AG09319 (cell line): ENCODE measurements at regions not wholly inside any gene's neighbourhood (a gene's known extent, or its start where the extent isn't known, plus 50 kb on each side); places are given as distances from the start of the nearest gene placed in this dataset.

Experiments
- DNase-seq: peaks from one replicate; pipeline ENCODE4 v3.0.0-alpha.2; 2010; ENCODE audit warnings: low read depth; ENCODE audit errors: extremely low read depth
- CTCF ChIP-seq: IDR thresholded peaks from 2 replicates; pipeline ENCODE4 v1.5.1; 2011; ENCODE audit warnings: low read depth, mild to moderate bottlenecking, inconsistent platforms, low read length, moderate library complexity

- no peak for DNase-seq
- TF ChIP-seq CTCF, result no peak
These were observed 127.6 kb downstream of the UTP18 start for GRCh38 chr17:51387986-51388385.

- no peak for TF ChIP-seq CTCF
- no peak for DNase-seq
These were observed 129.5 kb downstream of the UTP18 start for GRCh38 chr17:51389875-51390274.

- no peak for DNase-seq
- no peak for TF ChIP-seq CTCF
These were observed 131.8 kb downstream of the UTP18 start for GRCh38 chr17:51391982-51392654.

GRCh38 chr17:51395621-51396020 lies 135.3 kb downstream of the UTP18 start:
- no peak for DNase-seq

GRCh38 chr17:51397361-51398127 lies 137.2 kb downstream of the UTP18 start:
- DNase-seq, result no peak
- no peak for TF ChIP-seq CTCF

More at GRCh38 chr17:51395621-51396020, 135.3 kb downstream of the UTP18 start:
- no peak for TF ChIP-seq CTCF

GRCh38 chr17:51398128-51398525 lies 137.8 kb downstream of the UTP18 start:
- TF ChIP-seq CTCF, result no peak
- DNase-seq, result no peak

- TF ChIP-seq CTCF, result no peak
- DNase-seq, result no peak
These were observed 138.3 kb downstream of the UTP18 start for GRCh38 chr17:51398687-51399086.
